ENCODE measurements at regions not wholly inside any gene's neighbourhood (a gene's known extent, or its start where the extent isn't known, plus 50 kb on each side); places are given as distances from the start of the nearest gene placed in this dataset.
A peak's percentile ranks its signal among the peaks of the same experiment; 100 is the strongest.
"Not testable (repeated sequence)": the region's sequence is repeated elsewhere in the genome, so short reads cannot be mapped to it uniquely, and the experiment has no call there.

- no peak for DNase-seq
Observed at GRCh38 chr21:38905752-38906151, 100.0 kb downstream of the ETS2 start.

- DNase-seq = no peak
Observed at GRCh38 chr21:38905328-38905727, 99.6 kb downstream of the ETS2 start.

- DNase-seq = no peak
Observed at GRCh38 chr21:38903690-38904139, 98.0 kb downstream of the ETS2 start.

GRCh38 chr21:38902608-38903445 lies 97.1 kb downstream of the ETS2 start:
- DNase-seq = no peak

GRCh38 chr21:38900499-38900898 lies 94.8 kb downstream of the ETS2 start:
- no peak for DNase-seq

GRCh38 chr21:38899985-38900384 lies 94.3 kb downstream of the ETS2 start:
- DNase-seq = not testable (repeated sequence)

- no peak for DNase-seq
Observed at GRCh38 chr21:38899277-38899947, 93.7 kb downstream of the ETS2 start.

GRCh38 chr21:38898422-38899096 lies 92.8 kb downstream of the ETS2 start:
- no peak for DNase-seq

- DNase-seq = no peak
Observed at GRCh38 chr21:38897532-38898421, 92.0 kb downstream of the ETS2 start.

GRCh38 chr21:38894899-38895298 lies 89.2 kb downstream of the ETS2 start:
- no peak for DNase-seq

- no peak for DNase-seq
Observed at GRCh38 chr21:38888991-38889561, 83.3 kb downstream of the ETS2 start.

GRCh38 chr21:38887749-38888148 lies 82.0 kb downstream of the ETS2 start:
- no peak for DNase-seq

- DNase-seq = no peak
Observed at GRCh38 chr21:38887062-38887686, 81.4 kb downstream of the ETS2 start.

GRCh38 chr21:38885909-38886308 lies 80.2 kb downstream of the ETS2 start:
- DNase-seq = no peak

GRCh38 chr21:38884440-38884839 lies 78.7 kb downstream of the ETS2 start:
- no peak for DNase-seq

GRCh38 chr21:38883142-38883541 lies 77.4 kb downstream of the ETS2 start:
- no peak for DNase-seq

- no peak for DNase-seq
Observed at GRCh38 chr21:38881131-38881530, 75.4 kb downstream of the ETS2 start.

GRCh38 chr21:38880577-38880966 lies 74.8 kb downstream of the ETS2 start:
- DNase-seq = no peak

GRCh38 chr21:38879912-38880576 lies 74.3 kb downstream of the ETS2 start:
- no peak for DNase-seq

GRCh38 chr21:38878379-38879179 lies 72.8 kb downstream of the ETS2 start:
- DNase-seq = peak in 1 of 2 experiments; percentile 22

All from NCI-H1930 (cell line).